ENCODE measurements at regions not wholly inside any gene's neighbourhood (a gene's known extent, or its start where the extent isn't known, plus 50 kb on each side); places are given as distances from the start of the nearest gene placed in this dataset.
"Not testable (repeated sequence)": the region's sequence is repeated elsewhere in the genome, so short reads cannot be mapped to it uniquely, and the experiment has no call there.

GRCh38 chr1:58057826-58058225 lies 488.7 kb downstream of the OMA1 start:
- DNase-seq: no peak

- DNase-seq: not testable (repeated sequence)
These were observed 495.3 kb downstream of the OMA1 start for GRCh38 chr1:58051187-58051586.

GRCh38 chr1:58047265-58047858 lies 499.2 kb downstream of the OMA1 start:
- DNase-seq: peak in 1 of 2 experiments; percentile 13

- DNase-seq: no peak
These were observed 501.3 kb downstream of the OMA1 start for GRCh38 chr1:58045094-58045705.

GRCh38 chr1:58041621-58042020 lies 504.9 kb downstream of the OMA1 start:
- no peak for DNase-seq

- DNase-seq: no peak
These were observed 508.0 kb downstream of the OMA1 start for GRCh38 chr1:58038574-58038973.

GRCh38 chr1:58035523-58035922 lies 511.0 kb downstream of the OMA1 start:
- DNase-seq: peak in 1 of 2 experiments; percentile 5

GRCh38 chr1:58033311-58033710 lies 513.2 kb downstream of the OMA1 start:
- DNase-seq: no peak

GRCh38 chr1:58032611-58033073 lies 513.9 kb downstream of the OMA1 start:
- no peak for DNase-seq

- DNase-seq: no peak
These were observed 515.1 kb downstream of the OMA1 start for GRCh38 chr1:58031416-58031815.

- no peak for DNase-seq
These were observed 516.1 kb downstream of the OMA1 start for GRCh38 chr1:58030456-58030855.

- no peak for DNase-seq
These were observed 528.9 kb downstream of the OMA1 start for GRCh38 chr1:58017641-58018040.

GRCh38 chr1:58013237-58013636 lies 533.3 kb downstream of the OMA1 start:
- DNase-seq: no peak

- no peak for DNase-seq
These were observed 534.5 kb downstream of the OMA1 start for GRCh38 chr1:58011978-58012377.

GRCh38 chr1:58006421-58007046 lies 540.0 kb downstream of the OMA1 start:
- no peak for DNase-seq

GRCh38 chr1:58005212-58005611 lies 541.3 kb downstream of the OMA1 start:
- no peak for DNase-seq

GRCh38 chr1:58003988-58004387 lies 542.5 kb downstream of the OMA1 start:
- DNase-seq: no peak

GRCh38 chr1:58003059-58003458 lies 543.5 kb downstream of the OMA1 start:
- no peak for DNase-seq

- DNase-seq: no peak
These were observed 545.7 kb downstream of the OMA1 start for GRCh38 chr1:58000821-58001220.

- DNase-seq: no peak
These were observed 546.4 kb downstream of the OMA1 start for GRCh38 chr1:58000116-58000515.

GRCh38 chr1:57996400-57996799 lies 550.1 kb downstream of the OMA1 start:
- no peak for DNase-seq

- no peak for DNase-seq
These were observed 555.2 kb downstream of the OMA1 start for GRCh38 chr1:57991289-57991688.

- no peak for DNase-seq
These were observed 556.6 kb downstream of the OMA1 start for GRCh38 chr1:57989877-57990276.

- DNase-seq: no peak
These were observed 559.0 kb downstream of the OMA1 start for GRCh38 chr1:57987523-57987922.
